ENCODE measurements at regions not wholly inside any gene's neighbourhood (a gene's known extent, or its start where the extent isn't known, plus 50 kb on each side); places are given as distances from the start of the nearest gene placed in this dataset.

DNA sequence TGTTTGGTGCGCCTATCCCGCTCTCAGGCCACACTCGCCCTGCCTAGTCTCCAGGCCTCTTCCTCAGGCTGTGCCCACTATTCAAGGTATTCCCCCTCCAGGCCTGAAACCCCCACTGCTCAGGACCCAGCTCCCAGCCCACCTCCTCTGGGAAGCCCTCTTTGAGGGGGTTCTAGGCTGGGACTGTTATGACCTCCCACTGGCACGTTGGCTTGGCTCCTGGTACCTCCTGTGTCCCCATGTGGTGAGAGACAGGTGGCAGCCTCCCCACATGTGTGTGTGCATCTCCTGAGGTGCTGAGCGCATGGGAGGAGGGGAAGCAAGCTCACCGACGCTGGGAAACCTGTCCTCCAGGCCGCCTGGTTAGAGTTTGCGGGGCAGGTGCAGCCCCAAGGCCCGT is 82.5 kb downstream of the EDN3 start:
- TF ChIP-seq YY1 (IDR thresholded peaks at IDR 0.05; ENCODE audit: insufficient read depth, insufficient read length) (no peak), ZNF274 (IDR thresholded peaks at IDR 0.05; ENCODE audit: low read depth, low read length) (no peak)
